Activated naive CD8-positive, alpha-beta T cell treated with anti-CD3 and anti-CD28 coated beads, Interleukin-2, amount 10 ng/mL, durations not matched to agents 7 days and 5 days (primary cell): ENCODE measurements at regions not wholly inside any gene's neighbourhood (a gene's known extent, or its start where the extent isn't known, plus 50 kb on each side); places are given as distances from the start of the nearest gene placed in this dataset.
"Not testable (repeated sequence)": the region's sequence is repeated elsewhere in the genome, so short reads cannot be mapped to it uniquely, and the experiment has no call there.

Source experiments
- ATAC-seq: fragments of 150-1000 bp; cut with Tn5 transposase; one replicate; pipeline ENCODE4 v1.10.0; 2021; ENCODE audit warnings: low read depth, moderate library complexity
- POLR2A ChIA-PET: fragments of 350-600 bp; sonication (Branson Sonifier 250); formaldehyde crosslinking; loops from one replicate; lab custom pipeline; 2021; ENCODE audit warnings: antibody characterized with exemption; lab: Charles Lee
- DNase-seq: peaks from one replicate; pipeline ENCODE4 v3.0.0; 2021
- H3K27ac Mint-ChIP-seq: one replicate; pipeline ENCODE4 v1.8.0; 2022; ENCODE audit warnings: mild to moderate bottlenecking, mixed read lengths
- H3K27me3 Mint-ChIP-seq: one replicate; pipeline ENCODE4 v1.8.0; 2022; ENCODE audit warnings: mild to moderate bottlenecking, moderate library complexity, mixed read lengths
- H3K36me3 Mint-ChIP-seq: one replicate; pipeline ENCODE4 v1.8.0; 2021; ENCODE audit warnings: mild to moderate bottlenecking, mixed read lengths
- H3K4me1 Mint-ChIP-seq: one replicate; pipeline ENCODE4 v1.8.0; 2021; ENCODE audit warnings: mixed read lengths
- H3K4me3 Mint-ChIP-seq: one replicate; pipeline ENCODE4 v1.8.0; 2022; ENCODE audit warnings: mild to moderate bottlenecking, moderate library complexity, mixed read lengths
- H3K9me3 Mint-ChIP-seq: one replicate; pipeline ENCODE4 v1.8.0; 2021; ENCODE audit warnings: mixed read lengths

GRCh38 chr13:99758460-99759162 lies 213.0 kb downstream of the ZIC5 start:
- ATAC-seq = no peak
- Mint-ChIP-seq H3K27ac (no peak overlapping the region), H3K27me3 (no peaks in the 10 kb centered on the region), H3K4me3 (no peak overlapping the region), H3K36me3 (peaks cover 6% of the 10 kb centered on the region), H3K4me1 (peaks cover 1% of the 10 kb centered on the region), H3K9me3 (peaks cover 17% of the 10 kb centered on the region)
- no peak for DNase-seq
- POLR2A ChIA-PET = interaction anchor here (0.6 kb wide), 1 partner anchor 12 kb away, joined by 4 read pairs; no protein-coding TSS in a partner anchor

- DNase-seq (no peak), ATAC-seq (no peak)
- no peak overlapping the region for H3K4me3 Mint-ChIP-seq
- POLR2A ChIA-PET = interaction anchor here (0.6 kb wide), 1 partner anchor 13 kb away, joined by 4 read pairs; no protein-coding TSS in a partner anchor
- H3K4me1 Mint-ChIP-seq = peaks cover 1% of the 10 kb centered on the region
- H3K36me3 Mint-ChIP-seq = peaks cover 3% of the 10 kb centered on the region
- no peak overlapping the region for H3K27ac Mint-ChIP-seq
- H3K27me3 Mint-ChIP-seq = no peaks in the 10 kb centered on the region
- H3K9me3 Mint-ChIP-seq = peaks cover 13% of the 10 kb centered on the region
These were observed 213.7 kb downstream of the ZIC5 start for GRCh38 chr13:99757756-99758459.

GRCh38 chr13:99756281-99756680 lies 215.3 kb downstream of the ZIC5 start:
- peaks cover 8% of the 10 kb centered on the region for H3K9me3 Mint-ChIP-seq
- H3K4me1 Mint-ChIP-seq = peaks cover 3% of the 10 kb centered on the region
- DNase-seq (no peak), ATAC-seq (no peak)
- H3K27me3 Mint-ChIP-seq = no peaks in the 10 kb centered on the region
- peaks cover 3% of the 10 kb centered on the region for H3K36me3 Mint-ChIP-seq
- POLR2A ChIA-PET = no interaction called here
- H3K4me3 Mint-ChIP-seq = no peak overlapping the region
- no peak overlapping the region for H3K27ac Mint-ChIP-seq

DNA sequence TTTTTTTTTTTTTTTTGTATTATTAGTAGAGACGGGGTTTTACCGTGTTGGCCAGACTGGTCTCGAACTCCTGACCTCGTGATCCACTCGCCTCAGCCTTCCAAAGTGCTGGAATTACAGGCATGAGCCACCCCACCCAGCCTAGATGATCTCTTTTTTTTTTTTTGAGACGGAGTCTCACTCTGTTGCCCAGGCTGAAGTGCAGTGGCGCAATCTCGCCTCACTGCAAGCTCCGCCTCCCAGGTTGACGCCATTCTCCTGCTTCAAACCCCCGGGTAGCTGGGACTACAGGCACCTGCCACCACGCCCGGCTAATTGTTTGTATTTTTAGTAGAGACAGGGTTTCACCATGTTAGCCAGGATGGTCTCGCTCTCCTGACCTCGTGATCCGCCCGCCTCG lies 216.8 kb downstream of the ZIC5 start:
- not testable (repeated sequence) for H3K9me3 Mint-ChIP-seq, H3K4me1 Mint-ChIP-seq, H3K27ac Mint-ChIP-seq, H3K36me3 Mint-ChIP-seq, H3K4me3 Mint-ChIP-seq, ATAC-seq, H3K27me3 Mint-ChIP-seq, DNase-seq
- POLR2A ChIA-PET = interaction anchor here (0.7 kb wide), 1 partner anchor 10 kb away, joined by 3 read pairs; no protein-coding TSS in a partner anchor

- Mint-ChIP-seq H3K27ac (no peak overlapping the region), H3K27me3 (no peaks in the 10 kb centered on the region), H3K4me3 (no peak overlapping the region), H3K4me1 (peaks cover 2% of the 10 kb centered on the region), H3K36me3 (no peaks in the 10 kb centered on the region), H3K9me3 (no peaks in the 10 kb centered on the region)
- DNase-seq = no peak
- POLR2A ChIA-PET = no interaction called here
- no peak for ATAC-seq
These were observed 219.2 kb downstream of the ZIC5 start for GRCh38 chr13:99752373-99752772.

DNA sequence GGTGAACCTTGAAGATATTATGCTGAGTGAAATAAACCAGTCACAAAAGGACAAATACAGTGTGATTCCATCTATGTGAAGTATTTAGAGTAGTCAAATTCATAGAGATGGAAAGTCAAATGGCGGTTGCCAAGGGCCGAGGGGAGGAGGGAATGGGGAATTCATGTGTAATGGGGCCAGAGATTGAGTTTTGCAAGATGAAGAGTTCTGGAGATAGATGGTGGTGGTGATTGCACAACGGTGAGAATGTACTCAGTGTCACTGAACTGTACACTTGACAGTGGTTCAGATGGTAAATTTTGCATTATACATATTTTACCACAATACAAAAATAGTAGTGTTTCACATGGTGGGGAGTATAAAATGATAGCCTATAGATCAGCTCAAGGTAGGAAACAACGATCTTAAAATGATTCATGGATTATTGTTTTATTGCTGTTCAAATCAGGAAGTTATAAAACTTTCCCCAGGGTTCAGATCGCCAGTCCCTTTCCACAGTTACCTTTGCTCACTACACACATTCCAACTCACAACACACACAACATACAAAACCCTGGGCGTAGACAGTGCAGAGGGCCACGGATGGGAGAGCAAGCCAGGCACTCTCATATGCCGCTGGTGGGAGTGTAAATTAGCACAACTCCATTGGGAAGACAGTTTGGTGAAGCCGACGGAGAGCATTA lies 219.9 kb downstream of the ZIC5 start:
- Mint-ChIP-seq H3K36me3 (no peaks in the 10 kb centered on the region), H3K9me3 (no peaks in the 10 kb centered on the region), H3K4me1 (peaks cover 2% of the 10 kb centered on the region), H3K27me3 (no peaks in the 10 kb centered on the region), H3K4me3 (no peak overlapping the region), H3K27ac (no peak overlapping the region)
- POLR2A ChIA-PET = no interaction called here
- DNase-seq (no peak), ATAC-seq (no peak)

DNA sequence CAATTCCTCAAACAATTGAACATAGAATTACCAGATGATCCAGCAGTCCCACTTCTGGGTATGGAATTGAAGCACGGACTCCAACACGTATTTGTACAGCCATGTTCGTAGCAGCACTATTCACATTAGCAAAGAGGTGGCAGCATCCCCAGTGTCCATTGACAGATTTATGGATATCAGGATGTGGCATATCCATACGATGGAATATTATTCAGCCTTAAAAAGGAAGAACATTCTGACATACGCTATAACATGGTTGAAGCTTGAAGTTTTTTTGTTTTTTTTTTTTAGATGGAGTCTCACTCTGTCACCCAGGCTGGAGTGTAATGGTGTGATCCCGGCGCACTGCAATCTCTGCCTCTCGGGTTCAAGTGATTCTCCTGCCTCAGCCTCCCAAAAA lies 220.6 kb downstream of the ZIC5 start:
- POLR2A ChIA-PET = no interaction called here
- Mint-ChIP-seq H3K4me3 (no peak overlapping the region), H3K27ac (no peak overlapping the region), H3K27me3 (no peaks in the 10 kb centered on the region), H3K4me1 (peaks cover 2% of the 10 kb centered on the region), H3K9me3 (no peaks in the 10 kb centered on the region), H3K36me3 (no peaks in the 10 kb centered on the region)
- ATAC-seq (no peak), DNase-seq (no peak)

GRCh38 chr13:99749271-99750019 lies 222.1 kb downstream of the ZIC5 start:
- Mint-ChIP-seq H3K27me3 (no peaks in the 10 kb centered on the region), H3K4me3 (no peak overlapping the region), H3K9me3 (no peaks in the 10 kb centered on the region), H3K27ac (no peak overlapping the region), H3K36me3 (no peaks in the 10 kb centered on the region), H3K4me1 (peaks cover 2% of the 10 kb centered on the region)
- no peak for DNase-seq
- ATAC-seq = no peak
- POLR2A ChIA-PET = no interaction called here

DNA sequence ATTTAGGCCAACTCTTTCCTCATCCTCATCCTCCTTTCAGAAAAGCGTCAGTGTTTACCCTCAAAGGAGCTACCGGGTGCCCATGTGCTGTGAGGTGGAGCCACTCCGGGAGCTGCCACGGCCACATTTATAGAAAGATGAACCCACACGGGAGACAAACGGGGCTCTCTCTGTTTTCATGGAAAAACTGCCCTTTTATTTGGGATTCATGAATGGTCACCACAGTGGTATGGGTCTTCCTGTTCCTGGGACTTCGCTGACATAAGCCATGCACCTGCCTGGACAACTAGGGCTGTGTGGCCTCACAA lies 224.2 kb downstream of the ZIC5 start:
- DNase-seq (no peak), ATAC-seq (no peak)
- no peaks in the 10 kb centered on the region for H3K27me3 Mint-ChIP-seq
- H3K36me3 Mint-ChIP-seq = no peaks in the 10 kb centered on the region
- no peaks in the 10 kb centered on the region for H3K9me3 Mint-ChIP-seq
- no peak overlapping the region for H3K27ac Mint-ChIP-seq
- H3K4me1 Mint-ChIP-seq = no peaks in the 10 kb centered on the region
- POLR2A ChIA-PET = no interaction called here
- no peak overlapping the region for H3K4me3 Mint-ChIP-seq

- Mint-ChIP-seq H3K4me1 (no peaks in the 10 kb centered on the region), H3K9me3 (no peaks in the 10 kb centered on the region), H3K4me3 (no peak overlapping the region), H3K27me3 (no peaks in the 10 kb centered on the region), H3K36me3 (no peaks in the 10 kb centered on the region), H3K27ac (no peak overlapping the region)
- no peak for DNase-seq
- no peak for ATAC-seq
- POLR2A ChIA-PET = interaction anchor here (0.7 kb wide), 1 partner anchor 438 kb away, joined by 5 read pairs; no protein-coding TSS in a partner anchor
These were observed 224.7 kb downstream of the ZIC5 start for GRCh38 chr13:99746637-99747402.

GRCh38 chr13:99743094-99743493 lies 228.5 kb downstream of the ZIC5 start:
- no peak overlapping the region for H3K4me3 Mint-ChIP-seq
- ATAC-seq (no peak), DNase-seq (no peak)
- H3K36me3 Mint-ChIP-seq = no peaks in the 10 kb centered on the region
- no peaks in the 10 kb centered on the region for H3K27me3 Mint-ChIP-seq
- POLR2A ChIA-PET = no interaction called here
- peaks cover 3% of the 10 kb centered on the region for H3K4me1 Mint-ChIP-seq
- no peak overlapping the region for H3K27ac Mint-ChIP-seq
- H3K9me3 Mint-ChIP-seq = no peaks in the 10 kb centered on the region

DNA sequence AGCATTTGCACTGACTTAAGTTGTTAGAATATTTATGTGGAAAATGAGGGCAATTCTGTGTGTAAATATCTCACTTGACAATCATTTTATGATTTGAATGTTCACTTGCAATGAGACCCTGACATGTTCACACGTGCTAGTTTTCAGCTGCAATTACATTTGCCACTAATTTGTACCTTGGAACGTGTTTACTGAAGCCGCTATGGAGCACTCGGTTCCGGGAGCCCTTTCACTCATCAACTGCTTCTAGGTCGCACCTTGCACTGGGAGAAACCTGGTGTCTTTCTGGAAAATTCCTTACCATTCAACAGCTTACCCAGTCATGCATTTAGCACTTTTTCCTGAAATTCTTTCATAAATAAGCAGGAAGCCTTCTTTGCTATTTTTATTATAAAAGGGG lies 229.6 kb downstream of the ZIC5 start:
- POLR2A ChIA-PET = no interaction called here
- Mint-ChIP-seq H3K4me1 (peaks cover 3% of the 10 kb centered on the region), H3K27me3 (no peaks in the 10 kb centered on the region), H3K9me3 (no peaks in the 10 kb centered on the region), H3K4me3 (no peak overlapping the region), H3K27ac (no peak overlapping the region), H3K36me3 (no peaks in the 10 kb centered on the region)
- no peak for DNase-seq
- no peak for ATAC-seq
